Keratinocyte (primary cell): ENCODE measurements at regions not wholly inside any gene's neighbourhood (a gene's known extent, or its start where the extent isn't known, plus 50 kb on each side); places are given as distances from the start of the nearest gene placed in this dataset.

ENCODE experiments used
- DNase-seq: peaks from one replicate; pipeline ENCODE4 v3.0.0-alpha.2; 2011; ENCODE audit warnings: low read depth, missing footprints, low spot score
- FAIRE-seq: peaks from 2 replicates; lab custom pipeline; 2011; peaks lifted over from hg19 to GRCh38; lab: Jason Lieb, UNC
- H2AFZ ChIP-seq: 2 replicates; pipeline ENCODE4 v1.6.0; 2012; ENCODE audit warnings: low read length, control low read depth, inconsistent platforms; ENCODE audit not compliant: control insufficient read depth
- H3K27ac ChIP-seq: 2 replicates; pipeline ENCODE4 v1.5.1; 2011; ENCODE audit warnings: low read length; ENCODE audit not compliant: control insufficient read depth, insufficient read depth
- H3K27me3 ChIP-seq: 3 replicates; pipeline ENCODE4 v1.6.0; 2011; ENCODE audit warnings: low read length; ENCODE audit not compliant: control insufficient read depth, insufficient read depth; ENCODE audit errors: extremely low read depth
- H3K36me3 ChIP-seq, 2 experiments: 2 replicates in 1 of 2; 3 replicates in 1 of 2; pipeline ENCODE4 v1.5.1; 2011; ENCODE audit warnings: low read length in 2 of 2, mild to moderate bottlenecking in 1 of 2; ENCODE audit not compliant: control insufficient read depth in 2 of 2, insufficient read depth in 2 of 2; ENCODE audit errors: extremely low read depth in 1 of 2
- H3K4me1 ChIP-seq: 3 replicates; pipeline ENCODE4 v1.5.1; 2011; ENCODE audit warnings: low read length; ENCODE audit not compliant: control insufficient read depth, insufficient read depth; ENCODE audit errors: extremely low read depth
- H3K4me2 ChIP-seq: 3 replicates; pipeline ENCODE4 v1.6.0; 2011; ENCODE audit warnings: low read depth, low read length; ENCODE audit not compliant: control insufficient read depth, insufficient read depth; ENCODE audit errors: extremely low read depth
- H3K4me3 ChIP-seq, 3 experiments: fragments of 200-600 bp in 1 of 3; sonication (generic) in 1 of 3; 2 replicates in 2 of 3; 3 replicates in 1 of 3; pipeline ENCODE4 v1.5.1; 2011 to 2016; ENCODE audit warnings: low read length in 3 of 3, mild to moderate bottlenecking in 3 of 3, control low read depth in 2 of 3, inconsistent platforms in 1 of 3, low read depth in 1 of 3, mixed read lengths in 1 of 3, mixed run types in 1 of 3, moderate library complexity in 1 of 3; ENCODE audit not compliant: control insufficient read depth in 2 of 3, insufficient read depth in 2 of 3; ENCODE audit errors: extremely low read depth in 1 of 3
- H3K79me2 ChIP-seq: 2 replicates; pipeline ENCODE4 v1.6.0; 2012; ENCODE audit warnings: low read length; ENCODE audit not compliant: control insufficient read depth, insufficient read depth
- H3K9ac ChIP-seq: 3 replicates; pipeline ENCODE4 v1.6.0; 2011; ENCODE audit warnings: low read length; ENCODE audit not compliant: control insufficient read depth, insufficient read depth; ENCODE audit errors: extremely low read depth
- H3K9me1 ChIP-seq: 3 replicates; pipeline ENCODE4 v1.6.0; 2011; ENCODE audit warnings: low read length; ENCODE audit not compliant: control insufficient read depth, insufficient read depth; ENCODE audit errors: extremely low read depth
- H3K9me3 ChIP-seq: 2 replicates; pipeline ENCODE4 v1.5.1; 2012; ENCODE audit warnings: low read depth, low read length; ENCODE audit not compliant: control insufficient read depth
- H4K20me1 ChIP-seq: 3 replicates; pipeline ENCODE4 v1.6.0; 2011; ENCODE audit warnings: low read length; ENCODE audit not compliant: control insufficient read depth, insufficient read depth; ENCODE audit errors: extremely low read depth
- CTCF ChIP-seq, 3 experiments: IDR thresholded peaks in 1 of 3; conservative IDR thresholded peaks in 1 of 3; optimal IDR thresholded peaks in 1 of 3; 2 replicates in 2 of 3; 3 replicates in 1 of 3; pipeline versions ENCODE3 to v1.5.1; 2011; ENCODE audit warnings: low read length in 3 of 3, mild to moderate bottlenecking in 3 of 3, moderate library complexity in 2 of 3, control low read depth in 1 of 3, inconsistent platforms in 1 of 3; ENCODE audit not compliant: insufficient read depth in 2 of 3; ENCODE audit errors: extremely low read depth in 1 of 3
- EZH2 ChIP-seq: IDR thresholded peaks from one replicate; pipeline ENCODE4 v1.6.1; 2012; ENCODE audit warnings: inconsistent platforms, mild to moderate bottlenecking, low read length, moderate library complexity
- dilution Hi-C: fragments of 300-500 bp; cut with MboI; formaldehyde crosslinking; loops from one replicate; pipeline ENCODE4 v1.7.0; 2020; ENCODE audit warnings: low sequenced_read_pairs; ENCODE audit not compliant: extremely low pct_ligation_motif_present

- TF ChIP-seq CTCF (optimal IDR thresholded peaks at IDR 0.05 in 1 of 3, IDR thresholded peaks at IDR 0.05 in 1 of 3, conservative IDR thresholded peaks at IDR 0.05 in 1 of 3; ENCODE audit: extremely low read depth in 1 of 3, insufficient read depth in 2 of 3, low read length in 3 of 3) (no peak), EZH2 (no peak)
Measured at GRCh38 chr4:38567457-38567856, 96.5 kb upstream of the KLF3 start.

GRCh38 chr4:38568768-38569167 is 95.2 kb upstream of the KLF3 start:
- Histone ChIP-seq H3K27me3 (no peaks in the 10 kb centered on the region), H4K20me1 (no peaks in the 10 kb centered on the region), H3K36me3 (no peaks in the 10 kb centered on the region), H3K9me3 (no peaks in the 10 kb centered on the region), H2AFZ (no peak overlapping the region), H3K9ac (no peak overlapping the region), H3K9me1 (no peaks in the 10 kb centered on the region), H3K27ac (no peak overlapping the region), H3K4me2 (no peak overlapping the region), H3K4me1 (peaks cover 26% of the 10 kb centered on the region), H3K4me3 (no peak overlapping the region), H3K79me2 (no peaks in the 10 kb centered on the region)
- DNase-seq = no peak
- dilution Hi-C loops = no loop called here
- FAIRE-seq = peak; percentile 13
- no peak for TF ChIP-seq CTCF (optimal IDR thresholded peaks at IDR 0.05 in 1 of 3, IDR thresholded peaks at IDR 0.05 in 1 of 3, conservative IDR thresholded peaks at IDR 0.05 in 1 of 3; ENCODE audit: extremely low read depth in 1 of 3, insufficient read depth in 2 of 3, low read length in 3 of 3)
- no peak for TF ChIP-seq EZH2

More at GRCh38 chr4:38567457-38567856, 96.5 kb upstream of the KLF3 start:
- Histone ChIP-seq H4K20me1 (no peaks in the 10 kb centered on the region), H3K9me1 (no peaks in the 10 kb centered on the region), H3K4me2 (no peak overlapping the region), H3K27me3 (no peaks in the 10 kb centered on the region), H3K9ac (no peak overlapping the region), H3K36me3 (no peaks in the 10 kb centered on the region), H3K4me3 (no peak overlapping the region), H3K9me3 (no peaks in the 10 kb centered on the region), H3K4me1 (peaks cover 33% of the 10 kb centered on the region), H2AFZ (no peak overlapping the region), H3K79me2 (no peaks in the 10 kb centered on the region), H3K27ac (peak overlapping the region; percentile 47)
- FAIRE-seq (no peak), DNase-seq (no peak)
- dilution Hi-C loops = no loop called here
